Left lung (tissue), 4 donors: ENCODE measurements at regions not wholly inside any gene's neighbourhood (a gene's known extent, or its start where the extent isn't known, plus 50 kb on each side); places are given as distances from the start of the nearest gene placed in this dataset.

Source experiments
- ATAC-seq: fragments of 200-7000 bp; cut with Tn5 transposase; one replicate; pipeline ENCODE4 v1.9.1; 2020; ENCODE audit warnings: moderate library complexity
- DNase-seq, 4 donors: peaks; one replicate each; pipeline ENCODE4 v3.0.0-alpha.2; 2013 to 2020
- H3K27ac ChIP-seq, 2 donors: fragments of 200-600 bp; sonication (generic) in 1 of 2; one replicate each; pipeline versions ENCODE4 v1.5.0 to v1.8.0; 2020 to 2021
- H3K27me3 ChIP-seq, 2 donors: fragments of 200-600 bp; sonication (generic) in 1 of 2; one replicate each; pipeline versions ENCODE4 v1.5.0 to v1.8.0; 2020 to 2021
- H3K36me3 ChIP-seq, 2 donors: fragments of 200-600 bp; sonication (generic) in 1 of 2; one replicate each; pipeline versions ENCODE4 v1.5.0 to v1.8.0; 2020 to 2021
- H3K4me1 ChIP-seq, 2 donors: fragments of 200-600 bp; one replicate each; pipeline ENCODE4 v1.8.0; 2021
- H3K4me3 ChIP-seq, 2 donors: fragments of 200-600 bp; sonication (generic) in 1 of 2; one replicate each; pipeline versions ENCODE4 v1.5.0 to v1.8.0; 2020 to 2021; ENCODE audit warnings: mild to moderate bottlenecking in 1 of 2
- H3K9me3 ChIP-seq, 2 donors: fragments of 200-600 bp; sonication (generic) in 1 of 2; one replicate each; pipeline versions ENCODE4 v1.5.0 to v1.8.0; 2020 to 2021
- intact Hi-C, 2 donors: fragments of 100-400 bp; cut with DNase I; formaldehyde crosslinking; loops; one replicate each; pipeline versions ENCODE4 v1.11.2 to v1.14.2; 2022
- TF ChIP-seq, protein P1 (sequence below), 2 donors: fragments of 200-600 bp; sonication (generic) in 1 of 2; IDR thresholded peaks; one replicate each; pipeline versions ENCODE4 v1.5.0 to v1.8.0; 2021; ENCODE audit warnings: antibody characterized with exemption in 2 of 2
- donor health status: DM: no; HTN: yes; CAD: no.
- donor health status: DM: no; HTN: no; CAD: no.

DNA sequence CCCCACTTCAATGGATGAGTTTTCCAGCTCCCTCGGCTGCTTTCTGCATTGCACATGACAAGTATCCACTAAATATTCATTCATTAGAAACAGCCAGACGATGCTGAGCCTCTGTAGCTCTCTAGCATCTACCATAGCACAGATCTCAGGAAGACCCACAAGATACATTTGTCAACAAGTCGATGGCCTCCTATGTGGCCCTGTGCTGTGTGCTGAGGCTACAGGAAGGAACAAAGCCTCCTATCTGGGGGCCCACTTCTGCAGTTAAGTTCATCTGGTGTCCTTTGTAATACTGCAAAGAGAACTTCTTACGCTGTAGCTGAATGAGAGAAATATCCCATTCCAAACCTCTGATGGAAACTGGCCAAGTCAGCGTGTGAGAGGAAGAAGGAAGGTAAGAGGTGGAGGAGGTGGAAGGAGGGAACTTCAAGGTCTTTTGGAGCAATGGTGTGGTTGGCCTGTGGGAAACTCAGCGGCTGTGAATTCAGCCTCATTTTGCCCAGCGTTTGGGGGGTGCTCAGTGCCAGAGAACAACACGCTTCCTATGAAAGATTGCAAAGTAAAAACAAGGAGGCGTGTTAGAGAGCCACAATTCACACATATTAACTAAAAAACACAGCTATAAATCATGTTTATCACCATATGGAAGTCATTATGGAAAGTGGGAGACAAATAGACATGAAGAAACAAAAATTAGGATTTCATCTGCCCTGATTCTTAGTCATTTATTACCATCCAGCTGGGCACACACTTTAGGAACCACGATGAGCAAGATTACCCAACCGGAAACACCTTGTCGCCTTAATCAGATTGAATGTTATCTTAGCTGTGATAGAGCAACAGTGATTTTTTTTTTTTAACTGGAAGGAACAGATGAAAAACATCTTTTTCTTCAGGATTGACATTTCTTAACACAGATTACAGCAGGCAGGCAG, 62.2 kb upstream of the USP6NL start:
- intact Hi-C loops: no loop called here
- Histone ChIP-seq H3K9me3 (no peaks in the 10 kb centered on the region), H3K27ac (no peak overlapping the region), H3K4me1 (no peaks in the 10 kb centered on the region), H3K27me3 (peaks cover 0 to 3% of the 10 kb centered on the region in 2 donors), H3K36me3 (no peaks in the 10 kb centered on the region), H3K4me3 (no peak overlapping the region)
- TF ChIP-seq, protein P1, sequence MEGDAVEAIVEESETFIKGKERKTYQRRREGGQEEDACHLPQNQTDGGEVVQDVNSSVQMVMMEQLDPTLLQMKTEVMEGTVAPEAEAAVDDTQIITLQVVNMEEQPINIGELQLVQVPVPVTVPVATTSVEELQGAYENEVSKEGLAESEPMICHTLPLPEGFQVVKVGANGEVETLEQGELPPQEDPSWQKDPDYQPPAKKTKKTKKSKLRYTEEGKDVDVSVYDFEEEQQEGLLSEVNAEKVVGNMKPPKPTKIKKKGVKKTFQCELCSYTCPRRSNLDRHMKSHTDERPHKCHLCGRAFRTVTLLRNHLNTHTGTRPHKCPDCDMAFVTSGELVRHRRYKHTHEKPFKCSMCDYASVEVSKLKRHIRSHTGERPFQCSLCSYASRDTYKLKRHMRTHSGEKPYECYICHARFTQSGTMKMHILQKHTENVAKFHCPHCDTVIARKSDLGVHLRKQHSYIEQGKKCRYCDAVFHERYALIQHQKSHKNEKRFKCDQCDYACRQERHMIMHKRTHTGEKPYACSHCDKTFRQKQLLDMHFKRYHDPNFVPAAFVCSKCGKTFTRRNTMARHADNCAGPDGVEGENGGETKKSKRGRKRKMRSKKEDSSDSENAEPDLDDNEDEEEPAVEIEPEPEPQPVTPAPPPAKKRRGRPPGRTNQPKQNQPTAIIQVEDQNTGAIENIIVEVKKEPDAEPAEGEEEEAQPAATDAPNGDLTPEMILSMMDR (IDR thresholded peaks at IDR 0.05): no peak
- ATAC-seq: no peak
- DNase-seq: no peak

GRCh38 chr10:11672836-11673235, 61.4 kb upstream of the USP6NL start:
- Histone ChIP-seq H3K4me3 (no peak overlapping the region), H3K9me3 (no peaks in the 10 kb centered on the region), H3K27ac (no peak overlapping the region), H3K27me3 (peaks cover 0 to 3% of the 10 kb centered on the region in 2 donors), H3K36me3 (no peaks in the 10 kb centered on the region), H3K4me1 (no peaks in the 10 kb centered on the region)
- TF ChIP-seq, protein P1 (IDR thresholded peaks at IDR 0.05): no peak
- intact Hi-C loops: no loop called here
- no peak for ATAC-seq
- no peak for DNase-seq

GRCh38 chr10:11670381-11670780, 58.9 kb upstream of the USP6NL start:
- H3K27ac ChIP-seq: no peak overlapping the region
- TF ChIP-seq, protein P1 (IDR thresholded peaks at IDR 0.05): no peak
- no peaks in the 10 kb centered on the region for H3K4me1 ChIP-seq
- no peak overlapping the region for H3K4me3 ChIP-seq
- no peaks in the 10 kb centered on the region for H3K27me3 ChIP-seq
- no peaks in the 10 kb centered on the region for H3K9me3 ChIP-seq
- no peaks in the 10 kb centered on the region for H3K36me3 ChIP-seq
- DNase-seq: no peak
- no peak for ATAC-seq
- intact Hi-C loops: no loop called here

DNA sequence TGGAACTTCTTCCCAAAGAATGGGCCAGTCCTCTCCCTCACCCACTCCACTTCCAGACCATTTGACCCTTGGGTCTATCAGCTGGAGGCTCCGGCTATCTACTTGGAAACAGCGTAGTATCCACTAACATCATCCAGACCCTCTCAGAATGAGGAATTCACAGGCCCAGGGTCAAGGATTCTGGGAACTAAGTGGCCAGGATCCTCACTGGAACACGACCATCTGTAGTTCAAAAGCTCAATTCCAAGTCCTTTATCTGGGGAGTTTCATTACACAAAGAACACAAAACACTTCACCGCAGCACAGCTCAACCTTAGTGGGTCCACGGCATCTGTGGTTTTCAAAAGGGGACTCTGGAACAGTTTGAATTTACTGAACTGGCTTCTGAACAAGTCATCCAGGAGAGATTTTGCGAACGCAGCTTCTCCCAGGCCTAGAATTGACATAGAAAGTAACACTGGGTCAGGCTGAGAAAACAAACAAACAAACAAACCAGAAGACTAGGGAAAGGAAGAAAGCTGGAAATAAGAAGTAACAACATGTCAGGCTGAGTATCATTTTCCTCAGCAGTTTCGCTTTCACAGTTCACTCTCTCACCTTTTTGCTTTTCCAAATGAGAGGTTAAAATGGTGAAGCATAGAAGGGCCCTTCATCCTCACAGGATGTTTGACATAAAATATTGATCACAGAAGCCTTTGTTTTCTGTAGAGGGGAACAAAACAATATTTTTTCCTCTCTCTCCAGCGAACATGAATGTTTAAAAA, 57.6 kb upstream of the USP6NL start:
- intact Hi-C loops: no loop called here
- H3K27me3 ChIP-seq: no peaks in the 10 kb centered on the region
- no peak for DNase-seq
- no peaks in the 10 kb centered on the region for H3K36me3 ChIP-seq
- H3K27ac ChIP-seq: no peak overlapping the region
- no peaks in the 10 kb centered on the region for H3K4me1 ChIP-seq
- H3K9me3 ChIP-seq: no peaks in the 10 kb centered on the region
- no peak for ATAC-seq
- H3K4me3 ChIP-seq: no peak overlapping the region
- TF ChIP-seq, protein P1 (IDR thresholded peaks at IDR 0.05): no peak

- Histone ChIP-seq H3K4me1 (no peaks in the 10 kb centered on the region), H3K36me3 (no peaks in the 10 kb centered on the region), H3K4me3 (no peak overlapping the region), H3K27me3 (no peaks in the 10 kb centered on the region), H3K9me3 (no peaks in the 10 kb centered on the region), H3K27ac (no peak overlapping the region)
- DNase-seq (no peak), ATAC-seq (no peak)
- TF ChIP-seq, protein P1 (IDR thresholded peaks at IDR 0.05): no peak
- intact Hi-C loops: no loop called here
Measured at GRCh38 chr10:11667756-11668155, 56.3 kb upstream of the USP6NL start.
